Caco-2 (cell line): ENCODE measurements at regions not wholly inside any gene's neighbourhood (a gene's known extent, or its start where the extent isn't known, plus 50 kb on each side); places are given as distances from the start of the nearest gene placed in this dataset.

Experiments
- BruUV-seq: library from RNA; stranded (reverse); fragments of 400-500 nt; replicated peaks from 2 replicates; lab custom pipeline; 2021; lab: Mats Ljungman, UMichigan
- CTCF ChIA-PET: fragments of 300-600 bp; sonication (Branson Sonifier 250); formaldehyde crosslinking; loops from one replicate; lab custom pipeline; 2022; ENCODE audit warnings: antibody characterized with exemption; lab: Charles Lee
- POLR2A ChIA-PET: fragments of 300-600 bp; sonication (Branson Sonifier 250); formaldehyde crosslinking; loops from one replicate; lab custom pipeline; 2022; ENCODE audit warnings: antibody characterized with exemption; lab: Charles Lee
- DNase-seq, 2 experiments: peaks; one replicate each; pipeline versions ENCODE4 v3.0.0 to v3.0.0-alpha.2; 2020 to 2022
- H3K27me3 ChIP-seq: replicated peaks from 2 replicates; pipeline ENCODE4 v1.6.0; 2011; ENCODE audit warnings: low read length; ENCODE audit not compliant: control insufficient read depth, insufficient read depth
- H3K36me3 ChIP-seq: 2 replicates; pipeline ENCODE4 v1.5.1; 2011; ENCODE audit warnings: low read length; ENCODE audit not compliant: control insufficient read depth, insufficient read depth
- H3K4me1 ChIP-seq: fragments of 250-450 bp; sonication (Bioruptor Pico); 2 replicates; pipeline ENCODE4 v1.5.1; 2020; ENCODE audit warnings: mild to moderate bottlenecking
- H3K4me3 ChIP-seq: 2 replicates; pipeline ENCODE4 v1.5.1; 2011; ENCODE audit warnings: low read depth, mild to moderate bottlenecking, control low read depth, low read length
- H3K9me3 ChIP-seq: fragments of 250-450 bp; sonication (Bioruptor Pico); 2 replicates; pipeline ENCODE4 v1.5.1; 2020; ENCODE audit warnings: mild to moderate bottlenecking, moderate library complexity
- H3K27ac Mint-ChIP-seq: one replicate; pipeline ENCODE4 v1.8.0; 2022; ENCODE audit warnings: mixed read lengths; ENCODE audit not compliant: unreplicated experiment
- H3K27me3 Mint-ChIP-seq: one replicate; pipeline ENCODE4 v1.8.0; 2022; ENCODE audit warnings: mixed read lengths; ENCODE audit not compliant: insufficient read depth, unreplicated experiment
- H3K36me3 Mint-ChIP-seq: one replicate; pipeline ENCODE4 v1.8.0; 2022; ENCODE audit warnings: mild to moderate bottlenecking, mixed read lengths; ENCODE audit not compliant: insufficient read depth, unreplicated experiment
- H3K4me1 Mint-ChIP-seq: one replicate; pipeline ENCODE4 v1.8.0; 2022; ENCODE audit warnings: low read depth, mixed read lengths; ENCODE audit not compliant: unreplicated experiment
- H3K4me3 Mint-ChIP-seq: one replicate; pipeline ENCODE4 v1.8.0; 2022; ENCODE audit warnings: mild to moderate bottlenecking, moderate library complexity, mixed read lengths; ENCODE audit not compliant: unreplicated experiment
- H3K9me3 Mint-ChIP-seq: one replicate; pipeline ENCODE4 v1.8.0; 2022; ENCODE audit warnings: mixed read lengths; ENCODE audit not compliant: unreplicated experiment
- intact Hi-C: fragments of 100-400 bp; cut with micrococcal nuclease; formaldehyde crosslinking; loops from one replicate; pipeline ENCODE4 v1.10.0; 2022; ENCODE audit not compliant: unreplicated experiment
- TF ChIP-seq, protein P1 (sequence below), 2 experiments: fragments of 200-600 bp in 1 of 2; IDR thresholded peaks; 1 replicate in 1 of 2; 2 replicates in 1 of 2; pipeline versions ENCODE4 v1.5.1 to v1.8.0; 2011 to 2022; ENCODE audit warnings: antibody characterized with exemption in 1 of 2, control low read depth in 1 of 2, inconsistent platforms in 1 of 2, low read depth in 1 of 2, low read length in 1 of 2, mild to moderate bottlenecking in 1 of 2, moderate library complexity in 1 of 2; ENCODE audit not compliant: insufficient read depth in 1 of 2, severe bottlenecking in 1 of 2, unreplicated experiment in 1 of 2

- Mint-ChIP-seq H3K36me3 (no peaks in the 10 kb centered on the region), H3K4me1 (no peaks in the 10 kb centered on the region), H3K9me3 (peaks cover 25% of the 10 kb centered on the region), H3K4me3 (no peak overlapping the region), H3K27me3 (peaks cover 3% of the 10 kb centered on the region), H3K27ac (no peak overlapping the region)
- intact Hi-C loops = no loop called here
- H3K36me3 ChIP-seq = no peaks in the 10 kb centered on the region
- CTCF ChIA-PET = no interaction called here
- no TSS peak for BruUV-seq
- no peaks in the 10 kb centered on the region for H3K4me1 ChIP-seq
- TF ChIP-seq, protein P1, sequence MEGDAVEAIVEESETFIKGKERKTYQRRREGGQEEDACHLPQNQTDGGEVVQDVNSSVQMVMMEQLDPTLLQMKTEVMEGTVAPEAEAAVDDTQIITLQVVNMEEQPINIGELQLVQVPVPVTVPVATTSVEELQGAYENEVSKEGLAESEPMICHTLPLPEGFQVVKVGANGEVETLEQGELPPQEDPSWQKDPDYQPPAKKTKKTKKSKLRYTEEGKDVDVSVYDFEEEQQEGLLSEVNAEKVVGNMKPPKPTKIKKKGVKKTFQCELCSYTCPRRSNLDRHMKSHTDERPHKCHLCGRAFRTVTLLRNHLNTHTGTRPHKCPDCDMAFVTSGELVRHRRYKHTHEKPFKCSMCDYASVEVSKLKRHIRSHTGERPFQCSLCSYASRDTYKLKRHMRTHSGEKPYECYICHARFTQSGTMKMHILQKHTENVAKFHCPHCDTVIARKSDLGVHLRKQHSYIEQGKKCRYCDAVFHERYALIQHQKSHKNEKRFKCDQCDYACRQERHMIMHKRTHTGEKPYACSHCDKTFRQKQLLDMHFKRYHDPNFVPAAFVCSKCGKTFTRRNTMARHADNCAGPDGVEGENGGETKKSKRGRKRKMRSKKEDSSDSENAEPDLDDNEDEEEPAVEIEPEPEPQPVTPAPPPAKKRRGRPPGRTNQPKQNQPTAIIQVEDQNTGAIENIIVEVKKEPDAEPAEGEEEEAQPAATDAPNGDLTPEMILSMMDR (IDR thresholded peaks at IDR 0.05; ENCODE audit: insufficient read depth in 1 of 2, low read depth in 1 of 2, low read length in 1 of 2, severe bottlenecking in 1 of 2, unreplicated experiment in 1 of 2) = no peak
- no peak overlapping the region for H3K4me3 ChIP-seq
- H3K27me3 ChIP-seq = no peaks in the 10 kb centered on the region
- no peak for DNase-seq
- peaks cover 7% of the 10 kb centered on the region for H3K9me3 ChIP-seq
- POLR2A ChIA-PET = no interaction called here
Measured at GRCh38 chr15:27699699-27700098, 399.4 kb downstream of the OCA2 start.

DNA sequence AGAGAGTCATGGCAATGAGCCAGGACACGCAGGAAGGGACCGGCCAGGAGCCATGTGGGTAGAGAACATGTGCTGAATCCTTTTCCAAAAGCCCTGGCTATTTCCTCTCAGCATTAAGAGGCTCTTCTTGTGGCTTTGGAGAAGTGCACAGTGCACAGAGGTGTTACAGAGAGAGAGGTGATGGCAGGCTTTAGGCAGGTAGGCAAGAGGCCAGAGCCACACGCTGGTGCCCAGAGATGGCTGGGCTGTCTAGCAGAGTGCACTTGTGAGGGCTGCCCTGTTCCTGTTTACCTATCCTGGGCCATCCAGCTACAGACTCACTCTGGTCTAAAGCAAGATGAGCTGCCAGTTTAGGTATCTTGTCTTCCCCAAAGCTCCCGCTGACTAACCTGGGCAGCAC lies 402.6 kb downstream of the OCA2 start:
- H3K36me3 Mint-ChIP-seq = no peaks in the 10 kb centered on the region
- peaks cover 12% of the 10 kb centered on the region for H3K9me3 ChIP-seq
- ChIA-PET CTCF (no interaction called here), POLR2A (no interaction called here)
- H3K36me3 ChIP-seq = no peaks in the 10 kb centered on the region
- intact Hi-C loops = no loop called here
- H3K4me1 Mint-ChIP-seq = no peaks in the 10 kb centered on the region
- H3K27me3 ChIP-seq = no peaks in the 10 kb centered on the region
- BruUV-seq = no TSS peak
- H3K4me1 ChIP-seq = no peaks in the 10 kb centered on the region
- H3K27ac Mint-ChIP-seq = no peak overlapping the region
- no peak overlapping the region for H3K4me3 ChIP-seq
- no peak for DNase-seq
- H3K27me3 Mint-ChIP-seq = peaks cover 3% of the 10 kb centered on the region
- TF ChIP-seq, protein P1 (IDR thresholded peaks at IDR 0.05; ENCODE audit: insufficient read depth in 1 of 2, low read depth in 1 of 2, low read length in 1 of 2, severe bottlenecking in 1 of 2, unreplicated experiment in 1 of 2) = no peak
- H3K9me3 Mint-ChIP-seq = peaks cover 27% of the 10 kb centered on the region
- no peak overlapping the region for H3K4me3 Mint-ChIP-seq

DNA sequence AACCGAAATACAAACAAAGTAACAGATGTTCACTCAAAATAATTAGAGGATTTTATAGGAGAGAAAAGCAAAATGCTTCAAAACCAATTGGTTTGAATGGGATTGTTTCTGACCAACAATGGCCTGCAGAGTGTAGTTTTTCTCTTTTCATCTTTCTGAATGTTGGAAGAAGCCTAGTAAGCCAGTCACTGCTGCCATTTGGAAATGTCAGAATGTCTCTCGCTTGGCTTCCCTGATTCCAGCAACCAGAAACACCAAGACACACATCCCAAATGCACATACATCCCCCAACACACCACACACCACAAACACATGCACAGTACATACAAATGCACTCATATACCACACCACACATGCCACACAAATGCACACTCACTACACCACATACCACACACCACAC lies 403.4 kb downstream of the OCA2 start:
- intact Hi-C loops = no loop called here
- ChIA-PET POLR2A (no interaction called here), CTCF (no interaction called here)

More for the DNA sequence above, 403.4 kb downstream of the OCA2 start:
- H3K9me3 Mint-ChIP-seq = peaks cover 28% of the 10 kb centered on the region
- Histone ChIP-seq H3K36me3 (no peaks in the 10 kb centered on the region), H3K4me3 (no peak overlapping the region), H3K27me3 (no peaks in the 10 kb centered on the region), H3K9me3 (peaks cover 12% of the 10 kb centered on the region), H3K4me1 (no peaks in the 10 kb centered on the region)
- BruUV-seq = no TSS peak
- TF ChIP-seq, protein P1 (IDR thresholded peaks at IDR 0.05; ENCODE audit: insufficient read depth in 1 of 2, low read depth in 1 of 2, low read length in 1 of 2, severe bottlenecking in 1 of 2, unreplicated experiment in 1 of 2) = no peak
- no peaks in the 10 kb centered on the region for H3K36me3 Mint-ChIP-seq
- H3K4me3 Mint-ChIP-seq = no peak overlapping the region
- DNase-seq = no peak
- H3K27me3 Mint-ChIP-seq = peaks cover 3% of the 10 kb centered on the region
- no peaks in the 10 kb centered on the region for H3K4me1 Mint-ChIP-seq
- H3K27ac Mint-ChIP-seq = no peak overlapping the region
